ENCODE measurements at regions not wholly inside any gene's neighbourhood (a gene's known extent, or its start where the extent isn't known, plus 50 kb on each side); places are given as distances from the start of the nearest gene placed in this dataset.
A peak's percentile ranks its signal among the peaks of the same experiment; 100 is the strongest.

DNA sequence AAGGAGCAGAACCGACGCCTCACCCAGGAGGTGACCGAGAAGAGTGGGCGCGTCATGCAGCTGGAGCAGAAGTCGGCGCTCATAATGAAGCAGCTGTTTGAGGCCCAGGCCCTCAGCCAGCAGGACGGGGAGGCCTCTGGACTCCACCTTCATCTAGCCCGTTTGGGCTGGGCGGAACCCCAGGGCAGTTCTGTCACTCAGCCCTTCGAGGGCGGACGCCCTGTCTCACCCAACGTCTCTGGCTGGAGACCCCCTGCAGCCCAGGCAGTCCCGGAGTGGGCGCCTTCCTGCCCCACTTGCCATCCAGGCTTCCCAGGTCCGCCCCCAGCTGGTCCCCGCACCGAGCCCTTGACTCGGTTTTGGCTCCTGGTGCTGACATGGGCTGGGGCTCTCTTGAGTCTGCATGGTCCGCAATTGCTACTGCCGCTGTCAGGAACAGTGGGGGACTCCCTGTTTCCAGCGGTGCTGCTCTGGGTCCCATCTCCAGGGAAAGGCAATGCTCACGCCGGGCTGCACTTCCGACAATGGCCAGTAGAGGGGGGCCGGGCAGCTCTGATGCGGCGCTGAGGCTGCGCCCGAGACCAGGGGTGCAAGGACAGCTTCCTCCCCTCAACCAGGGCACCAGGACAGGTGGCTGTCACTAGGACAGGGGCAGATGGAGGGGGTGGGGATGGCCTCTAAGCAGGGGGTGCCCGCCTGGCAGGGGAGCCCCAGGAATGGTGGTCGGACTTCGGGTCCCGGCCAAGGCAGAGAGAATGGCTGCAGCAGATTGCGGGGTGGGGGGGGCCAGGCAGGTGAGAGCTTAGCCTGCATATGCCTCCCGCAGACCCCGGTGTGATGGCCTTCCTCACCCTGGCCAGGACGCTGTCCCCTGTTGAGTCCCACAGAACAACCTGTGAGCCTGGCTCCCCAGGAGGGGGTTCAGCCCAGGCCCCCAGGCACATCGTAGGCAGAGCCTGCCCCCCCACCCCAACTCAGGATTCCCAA, 71.2 kb upstream of the KCTD7 start:
- Histone ChIP-seq H3K36me3 (replicated peaks in 1 of 2; ENCODE audit: control extremely low read depth in 1 of 2, control insufficient read depth in 1 of 2, extremely low read depth in 1 of 2, insufficient read depth in 2 of 2, low read length in 1 of 2) (peaks cover 0 to 34% of the 10 kb centered on the region in 2 experiments), H3K79me2 (ENCODE audit: control insufficient read depth, insufficient read depth, low read length) (peaks cover 30% of the 10 kb centered on the region), H3K27ac (ENCODE audit: low read length in 2 of 2) (no peak overlapping the region), H3K9me3 (ENCODE audit: control extremely low read depth in 1 of 3, control insufficient read depth in 2 of 3, insufficient read depth in 1 of 3, low read length in 2 of 3) (no peaks in the 10 kb centered on the region), H2AFZ (ENCODE audit: insufficient read depth, low read depth, low read length, poor library complexity, severe bottlenecking) (no peak overlapping the region), H3K4me3 (ENCODE audit: control extremely low read depth in 1 of 5, extremely low read depth in 1 of 5, insufficient read depth in 1 of 5, low read depth in 2 of 5, low read length in 4 of 5) (no peak overlapping the region), H3K4me2 (replicated peaks; ENCODE audit: low read depth, low read length, poor library complexity, severe bottlenecking) (peak overlapping the region; percentile 36), H4K20me1 (ENCODE audit: control insufficient read depth, insufficient read depth, low read length, poor library complexity, severe bottlenecking) (peaks cover 28% of the 10 kb centered on the region), H3K27me3 (replicated peaks in 1 of 4; ENCODE audit: control extremely low read depth in 1 of 4, control insufficient read depth in 3 of 4, insufficient read depth in 4 of 4, low read length in 3 of 4) (no peaks in the 10 kb centered on the region), H3K9ac (ENCODE audit: low read length) (no peak overlapping the region), H3K4me1 (ENCODE audit: control insufficient read depth in 2 of 2, insufficient read depth in 2 of 2, low read length in 2 of 2) (peaks cover 0 to 6% of the 10 kb centered on the region in 2 donors)
- H3K9me3 Mint-ChIP-seq (ENCODE audit: insufficient read depth) = no peaks in the 10 kb centered on the region
- H3K27ac Mint-ChIP-seq = peak overlapping the region; percentile 37
- DNase-seq (peak; percentile 76), ATAC-seq (ENCODE audit: low read depth) (peak; percentile 92)
- no peaks in the 10 kb centered on the region for H3K27me3 Mint-ChIP-seq
- H3K4me1 Mint-ChIP-seq = peaks cover 3% of the 10 kb centered on the region
- ChIA-PET POLR2A (interaction anchor here (0.7 kb wide), 2 partner anchors 213 to 418 kb away, joined by 8 to 9 read pairs; no protein-coding TSS in a partner anchor), CTCF (interaction anchor here (0.5 to 1.7 kb wide), 14 partner anchors 9 to 525 kb away, joined by 3 to 8 read pairs (median 4); no protein-coding TSS in a partner anchor)
- no peak overlapping the region for H3K4me3 Mint-ChIP-seq
- 79% methylated on average over 34 of the region's 40 CpGs for WGBS (ENCODE audit: insufficient coverage)
- TF ChIP-seq, protein P1, sequence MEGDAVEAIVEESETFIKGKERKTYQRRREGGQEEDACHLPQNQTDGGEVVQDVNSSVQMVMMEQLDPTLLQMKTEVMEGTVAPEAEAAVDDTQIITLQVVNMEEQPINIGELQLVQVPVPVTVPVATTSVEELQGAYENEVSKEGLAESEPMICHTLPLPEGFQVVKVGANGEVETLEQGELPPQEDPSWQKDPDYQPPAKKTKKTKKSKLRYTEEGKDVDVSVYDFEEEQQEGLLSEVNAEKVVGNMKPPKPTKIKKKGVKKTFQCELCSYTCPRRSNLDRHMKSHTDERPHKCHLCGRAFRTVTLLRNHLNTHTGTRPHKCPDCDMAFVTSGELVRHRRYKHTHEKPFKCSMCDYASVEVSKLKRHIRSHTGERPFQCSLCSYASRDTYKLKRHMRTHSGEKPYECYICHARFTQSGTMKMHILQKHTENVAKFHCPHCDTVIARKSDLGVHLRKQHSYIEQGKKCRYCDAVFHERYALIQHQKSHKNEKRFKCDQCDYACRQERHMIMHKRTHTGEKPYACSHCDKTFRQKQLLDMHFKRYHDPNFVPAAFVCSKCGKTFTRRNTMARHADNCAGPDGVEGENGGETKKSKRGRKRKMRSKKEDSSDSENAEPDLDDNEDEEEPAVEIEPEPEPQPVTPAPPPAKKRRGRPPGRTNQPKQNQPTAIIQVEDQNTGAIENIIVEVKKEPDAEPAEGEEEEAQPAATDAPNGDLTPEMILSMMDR (IDR thresholded peaks at IDR 0.05) = peak; percentile 92
- TF ChIP-seq EZH2 (IDR thresholded peaks at IDR 0.05; ENCODE audit: borderline replicate concordance, insufficient read depth, low read depth, low read length, poor library complexity, severe bottlenecking) = no peak
- intact Hi-C loops (cut with micrococcal nuclease) = loop anchor here (1.0 to 10.0 kb wide), 4 partner anchors 70 to 337 kb away; no protein-coding TSS in a partner anchor

Measured in B cell (primary cell).